Peyer's patch (tissue), 4 donors: ENCODE measurements at regions not wholly inside any gene's neighbourhood (a gene's known extent, or its start where the extent isn't known, plus 50 kb on each side); places are given as distances from the start of the nearest gene placed in this dataset.

Experiments used
- CTCF ChIP-seq, 6 experiments: fragments of 450-650 bp in 4 of 6; fragments of 200-600 bp in 2 of 6; sonication (generic) in 1 of 6; IDR thresholded peaks; one replicate each; pipeline ENCODE4 v1.5.1; 2017 to 2019; ENCODE audit warnings: antibody characterized with exemption in 6 of 6, mild to moderate bottlenecking in 3 of 6, moderate library complexity in 1 of 6
- POLR2A ChIP-seq, 2 donors: fragments of 450-650 bp; IDR thresholded peaks; one replicate each; pipeline ENCODE4 v1.5.1; 2017; ENCODE audit warnings: antibody characterized with exemption in 2 of 2, mild to moderate bottlenecking in 2 of 2, moderate library complexity in 2 of 2

- no peak for TF ChIP-seq CTCF (IDR thresholded peaks at IDR 0.05)
- TF ChIP-seq POLR2A (IDR thresholded peaks at IDR 0.05), result no peak
These were observed 243.1 kb upstream of the SLC35B3 start for GRCh38 chr6:8678466-8678865.
